T-helper 2 cell treated with Interferon-gamma antibody and Interleukin-4, amounts not matched to agents 5 μg/mL and 100 μg/mL, for 36 hours (primary cell): ENCODE measurements at regions not wholly inside any gene's neighbourhood (a gene's known extent, or its start where the extent isn't known, plus 50 kb on each side); places are given as distances from the start of the nearest gene placed in this dataset.
"Not testable (repeated sequence)": the region's sequence is repeated elsewhere in the genome, so short reads cannot be mapped to it uniquely, and the experiment has no call there.

Source experiments
- DNase-seq: peaks from one replicate; pipeline ENCODE4 v3.0.0; 2021; ENCODE audit warnings: low spot score
- H3K27ac Mint-ChIP-seq: one replicate; pipeline ENCODE4 v1.8.0; 2021; ENCODE audit warnings: mild to moderate bottlenecking, mixed read lengths
- H3K27me3 Mint-ChIP-seq: one replicate; pipeline ENCODE4 v1.8.0; 2021; ENCODE audit warnings: low read depth, mixed read lengths
- H3K36me3 Mint-ChIP-seq: one replicate; pipeline ENCODE4 v1.8.0; 2021; ENCODE audit warnings: low read depth, mixed read lengths
- H3K4me1 Mint-ChIP-seq: one replicate; pipeline ENCODE4 v1.8.0; 2021; ENCODE audit warnings: low read depth, mixed read lengths
- H3K4me3 Mint-ChIP-seq: one replicate; pipeline ENCODE4 v1.8.0; 2022; ENCODE audit warnings: mild to moderate bottlenecking, moderate library complexity, mixed read lengths
- H3K9me3 Mint-ChIP-seq: one replicate; pipeline ENCODE4 v1.8.0; 2021; ENCODE audit warnings: mixed read lengths

- not testable (repeated sequence) for H3K36me3 Mint-ChIP-seq, H3K27me3 Mint-ChIP-seq, H3K9me3 Mint-ChIP-seq, H3K27ac Mint-ChIP-seq, H3K4me3 Mint-ChIP-seq, DNase-seq, H3K4me1 Mint-ChIP-seq
Observed at GRCh38 chr2:5625556-5626065, 66.6 kb upstream of the SOX11 start.

DNA sequence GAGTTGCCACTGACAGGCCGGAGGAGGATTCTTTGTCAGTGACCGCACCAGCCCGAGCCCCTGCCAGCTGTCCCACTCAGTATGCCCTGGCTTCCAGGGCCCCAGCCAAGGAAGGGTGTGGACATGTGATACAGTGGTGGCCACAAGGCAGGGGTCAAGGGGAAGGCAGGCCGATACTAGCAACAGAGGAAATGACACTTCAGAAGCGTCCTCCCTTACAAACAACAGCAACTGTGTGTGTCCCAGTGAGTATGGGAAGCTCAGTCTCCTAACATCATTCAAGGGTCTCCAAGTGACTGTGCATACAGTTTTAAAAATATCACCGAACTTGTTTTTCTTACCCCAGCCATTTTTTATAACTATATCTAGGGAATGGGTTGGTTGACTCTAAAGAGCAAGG is 63.7 kb upstream of the SOX11 start:
- H3K27ac Mint-ChIP-seq, H3K4me1 Mint-ChIP-seq, H3K36me3 Mint-ChIP-seq, DNase-seq, H3K9me3 Mint-ChIP-seq, H3K27me3 Mint-ChIP-seq, H3K4me3 Mint-ChIP-seq: not testable (repeated sequence)

- not testable (repeated sequence) for H3K9me3 Mint-ChIP-seq, H3K36me3 Mint-ChIP-seq, DNase-seq, H3K27me3 Mint-ChIP-seq, H3K4me3 Mint-ChIP-seq, H3K27ac Mint-ChIP-seq, H3K4me1 Mint-ChIP-seq
Observed at GRCh38 chr2:5629510-5629909, 62.7 kb upstream of the SOX11 start.

DNA sequence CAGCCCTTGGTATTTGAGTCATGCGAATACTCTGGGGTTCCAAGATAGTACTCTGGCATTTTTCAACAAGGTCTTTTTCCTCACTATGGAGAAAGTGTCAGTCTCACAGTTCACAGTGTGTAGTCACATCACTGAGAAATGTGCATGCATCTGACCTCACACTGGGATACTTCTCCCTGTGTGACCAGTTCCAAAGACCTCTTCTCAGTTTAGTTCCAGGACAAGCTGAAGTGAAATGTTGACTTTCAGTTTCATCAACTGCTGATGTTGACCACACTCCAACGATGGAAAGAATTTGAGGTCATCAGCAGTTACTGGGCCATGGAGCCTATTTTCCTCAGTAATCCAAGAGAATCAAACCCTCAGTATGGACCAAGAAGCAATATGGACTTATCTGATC is 55.1 kb upstream of the SOX11 start:
- not testable (repeated sequence) for DNase-seq, H3K27ac Mint-ChIP-seq, H3K9me3 Mint-ChIP-seq, H3K27me3 Mint-ChIP-seq, H3K4me1 Mint-ChIP-seq, H3K4me3 Mint-ChIP-seq, H3K36me3 Mint-ChIP-seq
